Esophagus muscularis mucosa (tissue), 4 donors: ENCODE measurements at regions not wholly inside any gene's neighbourhood (a gene's known extent, or its start where the extent isn't known, plus 50 kb on each side); places are given as distances from the start of the nearest gene placed in this dataset.

Experiments
- DNase-seq: peaks from one replicate; pipeline ENCODE4 v3.0.0-alpha.2; 2017; ENCODE audit errors: extremely low spot score
- H3K27ac ChIP-seq, 4 donors: fragments of 200-600 bp; sonication (generic); replicated peaks in 1 of 4; 1 replicate in 3 of 4; 2 replicates in 1 of 4; pipeline ENCODE4 v1.5.1; 2016 to 2019; ENCODE audit warnings: mild to moderate bottlenecking in 1 of 4
- H3K27me3 ChIP-seq, 4 donors: fragments of 200-600 bp; sonication (generic); one replicate each; pipeline versions ENCODE4 v1.5.1 to v1.6.0; 2016 to 2019
- H3K36me3 ChIP-seq, 4 donors: fragments of 200-600 bp; sonication (generic); one replicate each; pipeline ENCODE4 v1.5.1; 2016 to 2019
- H3K4me1 ChIP-seq, 4 donors: fragments of 200-600 bp; sonication (generic); one replicate each; pipeline ENCODE4 v1.5.1; 2016 to 2019
- H3K4me3 ChIP-seq, 4 donors: fragments of 200-600 bp; sonication (generic); 1 replicate in 2 of 4; 2 replicates in 2 of 4; pipeline ENCODE4 v1.5.1; 2016 to 2019; ENCODE audit warnings: mild to moderate bottlenecking in 4 of 4, moderate library complexity in 1 of 4
- H3K9me3 ChIP-seq, 4 donors: fragments of 200-600 bp; sonication (generic); 1 replicate in 3 of 4; 2 replicates in 1 of 4; pipeline ENCODE4 v1.5.1; 2016 to 2019
- EP300 ChIP-seq: sonication (generic); formaldehyde crosslinking; IDR thresholded peaks from one replicate; pipeline ENCODE4 v1.6.1; 2017; ENCODE audit warnings: antibody characterized with exemption
- POLR2A ChIP-seq: fragments of 450-650 bp; IDR thresholded peaks from one replicate; pipeline ENCODE4 v1.6.1; 2017; ENCODE audit warnings: antibody characterized with exemption, moderate library complexity, mild to moderate bottlenecking, low read depth
- POLR2AphosphoS5 ChIP-seq, 2 donors: sonication (generic); formaldehyde crosslinking; IDR thresholded peaks; one replicate each; pipeline ENCODE4 v1.6.1; 2017; ENCODE audit warnings: antibody characterized with exemption in 2 of 2
- WGBS: methylation state at CpG from one replicate; pipeline ENCODE4 v1.1.5; 2018; 5-methylcytosine and 5-hydroxymethylcytosine counted together
- intact Hi-C: fragments of 100-400 bp; cut with DNase I; formaldehyde crosslinking; loops from one replicate; pipeline ENCODE4 v1.15.1; 2023
- TF ChIP-seq, protein P1 (sequence below), 3 experiments: fragments of 200-600 bp in 2 of 3; fragments of 450-650 bp in 1 of 3; sonication (generic) in 2 of 3; IDR thresholded peaks; one replicate each; pipeline ENCODE4 v1.5.1; 2017 to 2019; ENCODE audit warnings: antibody characterized with exemption in 3 of 3, mild to moderate bottlenecking in 2 of 3, moderate library complexity in 1 of 3

GRCh38 chr5:3105581-3105980 is 354.1 kb upstream of the IRX2 start:
- no peak overlapping the region for H3K27ac ChIP-seq
- no peaks in the 10 kb centered on the region for H3K9me3 ChIP-seq
- WGBS: 67% methylated on average over 9 of the region's 9 CpGs
- TF ChIP-seq POLR2A (no peak), EP300 (no peak), POLR2AphosphoS5 (IDR thresholded peaks at IDR 0.05) (no peak)
- TF ChIP-seq, protein P1, sequence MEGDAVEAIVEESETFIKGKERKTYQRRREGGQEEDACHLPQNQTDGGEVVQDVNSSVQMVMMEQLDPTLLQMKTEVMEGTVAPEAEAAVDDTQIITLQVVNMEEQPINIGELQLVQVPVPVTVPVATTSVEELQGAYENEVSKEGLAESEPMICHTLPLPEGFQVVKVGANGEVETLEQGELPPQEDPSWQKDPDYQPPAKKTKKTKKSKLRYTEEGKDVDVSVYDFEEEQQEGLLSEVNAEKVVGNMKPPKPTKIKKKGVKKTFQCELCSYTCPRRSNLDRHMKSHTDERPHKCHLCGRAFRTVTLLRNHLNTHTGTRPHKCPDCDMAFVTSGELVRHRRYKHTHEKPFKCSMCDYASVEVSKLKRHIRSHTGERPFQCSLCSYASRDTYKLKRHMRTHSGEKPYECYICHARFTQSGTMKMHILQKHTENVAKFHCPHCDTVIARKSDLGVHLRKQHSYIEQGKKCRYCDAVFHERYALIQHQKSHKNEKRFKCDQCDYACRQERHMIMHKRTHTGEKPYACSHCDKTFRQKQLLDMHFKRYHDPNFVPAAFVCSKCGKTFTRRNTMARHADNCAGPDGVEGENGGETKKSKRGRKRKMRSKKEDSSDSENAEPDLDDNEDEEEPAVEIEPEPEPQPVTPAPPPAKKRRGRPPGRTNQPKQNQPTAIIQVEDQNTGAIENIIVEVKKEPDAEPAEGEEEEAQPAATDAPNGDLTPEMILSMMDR (IDR thresholded peaks at IDR 0.05): no peak
- no peaks in the 10 kb centered on the region for H3K4me1 ChIP-seq
- DNase-seq: no peak
- no peak overlapping the region for H3K4me3 ChIP-seq
- no peaks in the 10 kb centered on the region for H3K36me3 ChIP-seq
- peaks cover 0 to 88% (median 2%) of the 10 kb centered on the region in 4 donors for H3K27me3 ChIP-seq
- intact Hi-C loops: no loop called here

GRCh38 chr5:3105172-3105571 is 353.7 kb upstream of the IRX2 start:
- Histone ChIP-seq H3K36me3 (no peaks in the 10 kb centered on the region), H3K27ac (no peak overlapping the region), H3K27me3 (peaks cover 0 to 88% (median 2%) of the 10 kb centered on the region in 4 donors), H3K9me3 (no peaks in the 10 kb centered on the region), H3K4me3 (no peak overlapping the region), H3K4me1 (no peaks in the 10 kb centered on the region)
- WGBS: 89% methylated on average over 3 of the region's 3 CpGs
- DNase-seq: no peak
- no peak for TF ChIP-seq POLR2A
- TF ChIP-seq EP300: no peak
- no peak for TF ChIP-seq POLR2AphosphoS5 (IDR thresholded peaks at IDR 0.05)
- TF ChIP-seq, protein P1 (IDR thresholded peaks at IDR 0.05): no peak
- intact Hi-C loops: no loop called here

GRCh38 chr5:3104429-3105060 is 353.1 kb upstream of the IRX2 start:
- Histone ChIP-seq H3K27ac (no peak overlapping the region), H3K27me3 (peaks cover 0 to 82% (median 2%) of the 10 kb centered on the region in 4 donors), H3K4me1 (no peaks in the 10 kb centered on the region), H3K36me3 (no peaks in the 10 kb centered on the region), H3K9me3 (no peaks in the 10 kb centered on the region), H3K4me3 (no peak overlapping the region)
- 59% methylated on average over 20 of the region's 21 CpGs for WGBS
- DNase-seq: no peak
- intact Hi-C loops: no loop called here
- TF ChIP-seq EP300 (no peak), POLR2AphosphoS5 (IDR thresholded peaks at IDR 0.05) (no peak), POLR2A (no peak)
- TF ChIP-seq, protein P1 (IDR thresholded peaks at IDR 0.05): no peak

- intact Hi-C loops: no loop called here
- no peak overlapping the region for H3K4me3 ChIP-seq
- H3K4me1 ChIP-seq: no peaks in the 10 kb centered on the region
- H3K27me3 ChIP-seq: peaks cover 0 to 73% (median 2%) of the 10 kb centered on the region in 4 donors
- DNase-seq: no peak
- no peaks in the 10 kb centered on the region for H3K36me3 ChIP-seq
- TF ChIP-seq POLR2AphosphoS5 (IDR thresholded peaks at IDR 0.05): no peak
- TF ChIP-seq EP300: no peak
- no peak for TF ChIP-seq POLR2A
- H3K27ac ChIP-seq: no peak overlapping the region
- no peaks in the 10 kb centered on the region for H3K9me3 ChIP-seq
- WGBS: 27% methylated on average over 21 of the region's 21 CpGs
These were observed 351.9 kb upstream of the IRX2 start for GRCh38 chr5:3103262-3103811.

DNA sequence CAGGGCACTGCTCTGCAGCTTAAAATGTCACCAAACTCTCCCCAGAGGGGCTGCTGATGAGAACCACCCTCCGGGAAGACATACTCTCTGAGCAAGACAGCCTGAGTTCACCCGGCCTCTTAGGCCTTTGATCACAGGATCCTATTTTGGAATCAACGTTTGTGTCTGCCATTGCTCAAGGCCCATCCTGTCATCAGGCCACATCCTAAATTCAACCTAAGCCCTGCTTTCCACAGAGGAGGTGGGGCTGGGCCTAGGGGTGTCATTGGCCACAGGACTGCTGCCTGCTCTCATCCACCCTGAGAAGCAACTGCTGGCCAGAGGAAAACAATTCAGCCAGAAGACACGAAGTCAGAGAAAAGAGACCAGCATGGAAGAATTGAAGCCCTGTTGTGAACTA is 351.1 kb upstream of the IRX2 start:
- TF ChIP-seq POLR2A: no peak
- TF ChIP-seq EP300: no peak
- TF ChIP-seq POLR2AphosphoS5 (IDR thresholded peaks at IDR 0.05): no peak
- TF ChIP-seq, protein P1 (IDR thresholded peaks at IDR 0.05): no peak
- H3K9me3 ChIP-seq: no peaks in the 10 kb centered on the region
- WGBS: 79% methylated on average over 4 of the region's 4 CpGs
- H3K27ac ChIP-seq: no peak overlapping the region
- peaks cover 0 to 65% (median 2%) of the 10 kb centered on the region in 4 donors for H3K27me3 ChIP-seq
- H3K36me3 ChIP-seq: no peaks in the 10 kb centered on the region
- H3K4me1 ChIP-seq: no peaks in the 10 kb centered on the region
- H3K4me3 ChIP-seq: no peak overlapping the region
- DNase-seq: no peak
- intact Hi-C loops: no loop called here
